NCI-H2107 treated with DMSO at 0.1 percent for 48 hours (cell line): ENCODE measurements at regions not wholly inside any gene's neighbourhood (a gene's known extent, or its start where the extent isn't known, plus 50 kb on each side); places are given as distances from the start of the nearest gene placed in this dataset.

Source experiments
- DNase-seq: peaks from one replicate; lab custom pipeline; 2025; ENCODE audit not compliant: unreplicated experiment; lab: John Stamatoyannopoulos, UW

DNA sequence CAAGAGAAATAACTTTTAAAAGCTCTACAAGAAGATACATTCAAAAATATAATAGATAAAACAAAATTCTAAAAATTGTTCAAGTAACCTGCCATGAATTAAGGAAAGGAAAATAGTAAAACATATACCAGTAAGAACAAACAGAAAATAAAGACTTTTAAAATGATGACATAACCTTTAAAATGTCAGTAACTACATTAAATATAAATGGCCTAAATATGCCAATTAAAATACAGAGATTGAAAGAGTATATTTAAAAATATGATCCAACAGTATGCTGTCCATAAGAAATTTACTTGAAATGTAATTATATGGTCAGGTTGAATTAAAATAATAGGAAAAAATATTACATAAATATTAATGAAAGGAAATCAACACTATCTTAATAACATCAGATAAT, 911.7 kb upstream of the POU3F3 start:
- no peak for DNase-seq

- no peak for DNase-seq
These were observed 908.8 kb upstream of the POU3F3 start for GRCh38 chr2:103945083-103945482.

DNA sequence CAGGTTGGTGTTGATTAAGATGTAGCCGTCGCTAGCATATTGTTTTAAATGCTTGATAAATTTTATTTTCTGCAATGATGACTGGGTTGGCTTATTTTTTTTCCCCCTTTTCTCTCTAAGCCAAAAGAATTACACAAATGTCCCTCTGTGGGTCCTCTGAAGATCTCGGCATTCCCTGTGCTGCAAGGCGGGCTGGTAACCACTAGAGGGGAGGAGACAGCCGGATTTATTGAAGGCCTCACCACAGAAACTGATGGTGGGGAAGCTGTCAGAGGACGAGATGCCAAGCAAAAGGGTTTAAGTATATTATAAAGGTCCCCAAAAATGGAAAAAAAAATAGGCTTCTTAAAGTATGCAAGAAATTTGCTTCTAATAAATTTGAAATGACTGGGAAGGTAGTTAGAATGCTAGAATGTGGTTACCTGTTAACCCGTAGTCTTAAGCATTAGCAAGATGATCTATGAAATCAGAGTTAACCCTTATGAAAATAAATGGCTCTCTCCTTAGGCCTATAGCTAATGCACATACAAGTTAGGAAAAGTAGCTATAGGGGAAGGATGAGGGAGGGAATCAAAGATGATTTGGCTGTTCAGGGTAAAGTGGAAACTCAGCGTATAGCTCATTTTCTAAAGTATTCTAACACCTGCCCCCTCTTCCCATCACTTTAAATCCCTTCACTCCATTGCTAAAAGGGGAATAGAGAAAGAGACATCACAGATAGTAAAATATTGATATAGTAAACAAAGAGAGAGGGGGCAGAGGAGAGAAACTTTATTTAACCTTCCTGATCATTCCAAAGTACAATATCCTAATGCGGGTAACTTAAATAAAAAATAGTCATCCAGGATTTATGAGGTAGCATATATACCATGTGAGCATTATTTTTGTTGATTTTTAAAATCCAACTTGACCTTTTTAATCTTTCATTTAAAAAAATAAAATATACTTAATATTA, 894.5 kb upstream of the POU3F3 start:
- peak; percentile 4 for DNase-seq

DNA sequence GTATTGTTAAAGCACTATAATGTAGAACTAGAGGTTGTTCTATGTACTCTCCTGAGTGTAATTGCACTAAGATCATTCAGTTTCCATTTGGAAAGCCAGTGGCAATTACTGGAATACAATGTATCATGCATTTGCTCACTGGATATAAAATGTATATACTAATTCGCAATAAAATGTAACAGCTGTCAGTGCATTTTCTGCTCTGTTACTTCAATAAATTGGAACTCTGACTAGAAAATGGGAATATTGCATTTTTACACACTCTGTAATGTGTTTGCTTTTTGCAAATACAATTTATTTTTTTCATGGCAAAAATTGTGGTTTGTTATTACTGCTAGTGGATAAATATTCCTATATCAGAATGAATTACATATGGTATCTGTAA, 893.8 kb upstream of the POU3F3 start:
- no peak for DNase-seq

- no peak for DNase-seq
These were observed 893.0 kb upstream of the POU3F3 start for GRCh38 chr2:103960951-103961350.

DNA sequence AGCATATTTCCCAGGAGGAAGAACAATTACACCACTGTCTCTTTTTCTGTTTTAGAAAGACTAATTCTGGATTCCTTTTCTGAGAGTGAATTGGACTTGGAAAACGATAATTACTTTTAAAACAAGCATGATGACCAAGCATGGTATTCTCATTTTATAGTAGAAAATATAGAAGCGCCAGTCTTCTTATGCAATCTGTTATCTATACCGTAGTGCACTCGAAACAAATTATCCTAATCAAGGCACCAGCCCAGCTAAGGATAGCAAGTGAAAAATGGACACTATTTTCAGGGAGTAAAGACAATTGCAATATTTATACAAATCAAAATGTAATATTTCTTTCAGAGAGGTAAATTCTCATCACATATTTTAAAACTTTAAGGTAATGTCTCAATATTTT, 892.1 kb upstream of the POU3F3 start:
- DNase-seq: no peak

- DNase-seq: no peak
These were observed 891.2 kb upstream of the POU3F3 start for GRCh38 chr2:103962670-103963069.

DNA sequence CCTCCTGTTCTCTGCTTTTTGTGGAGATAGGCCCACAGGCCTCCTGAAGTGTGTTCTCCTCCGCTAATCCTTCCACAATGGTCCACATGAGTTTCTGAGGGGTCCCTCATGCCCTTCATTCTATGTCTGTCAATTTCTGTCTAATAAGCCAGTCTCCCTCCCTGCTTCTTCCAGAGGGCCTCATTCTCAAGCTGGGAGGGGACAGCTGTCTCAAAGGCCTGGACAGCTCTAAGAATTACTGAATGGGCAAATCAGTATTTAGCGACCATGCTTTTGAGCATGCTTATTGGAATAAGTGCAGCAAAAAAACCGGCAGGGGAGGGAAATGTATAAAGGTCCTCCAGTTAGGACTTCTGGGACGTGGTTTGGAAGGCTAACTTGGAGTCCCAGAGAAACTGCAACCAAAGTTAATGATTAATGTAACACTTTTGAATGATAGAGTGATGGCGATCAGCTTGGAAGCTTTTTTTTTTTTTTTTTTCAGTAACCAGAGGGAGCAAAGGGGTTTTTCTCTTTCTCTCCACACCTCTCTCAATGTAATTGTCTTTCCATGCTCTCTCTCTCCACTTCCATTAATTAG, 890.7 kb upstream of the POU3F3 start:
- no peak for DNase-seq

DNA sequence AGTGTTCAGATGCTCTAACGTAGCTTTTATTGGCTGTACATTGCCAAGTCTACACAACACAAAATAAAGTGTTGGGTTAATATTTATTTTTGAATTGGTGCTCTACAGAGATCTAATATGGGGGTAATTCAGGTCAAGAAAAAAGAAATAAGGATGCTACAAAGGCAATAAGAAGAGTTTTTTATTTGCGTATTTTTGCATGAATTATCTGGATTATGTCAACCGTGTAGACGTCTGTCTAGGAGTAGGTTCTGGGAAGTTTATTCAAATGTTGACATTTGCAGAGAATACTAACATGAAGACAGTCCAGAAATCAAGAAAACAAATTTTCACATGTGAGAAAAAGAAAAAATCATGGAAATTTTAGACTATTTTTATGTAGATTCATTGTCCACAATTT, 876.7 kb upstream of the POU3F3 start:
- DNase-seq: no peak

DNA sequence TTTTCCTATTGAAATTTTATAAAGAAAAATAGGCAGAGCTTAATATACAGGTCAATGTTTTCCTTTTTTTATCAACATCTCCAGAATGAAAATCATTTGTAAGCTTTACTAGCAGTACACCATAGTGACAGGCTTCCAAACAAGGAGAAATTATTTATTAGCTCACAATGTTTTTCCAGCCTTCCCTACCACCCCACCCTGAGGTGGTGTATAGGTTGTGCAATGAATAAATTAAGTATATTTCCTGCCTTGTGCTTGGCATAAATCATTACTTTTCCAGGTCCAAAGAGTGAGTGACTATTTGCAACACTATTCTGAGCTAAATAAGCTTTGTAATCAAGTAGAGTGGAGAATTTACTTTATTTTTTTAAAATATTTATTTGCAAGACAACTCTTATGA, 876.2 kb upstream of the POU3F3 start:
- no peak for DNase-seq

DNA sequence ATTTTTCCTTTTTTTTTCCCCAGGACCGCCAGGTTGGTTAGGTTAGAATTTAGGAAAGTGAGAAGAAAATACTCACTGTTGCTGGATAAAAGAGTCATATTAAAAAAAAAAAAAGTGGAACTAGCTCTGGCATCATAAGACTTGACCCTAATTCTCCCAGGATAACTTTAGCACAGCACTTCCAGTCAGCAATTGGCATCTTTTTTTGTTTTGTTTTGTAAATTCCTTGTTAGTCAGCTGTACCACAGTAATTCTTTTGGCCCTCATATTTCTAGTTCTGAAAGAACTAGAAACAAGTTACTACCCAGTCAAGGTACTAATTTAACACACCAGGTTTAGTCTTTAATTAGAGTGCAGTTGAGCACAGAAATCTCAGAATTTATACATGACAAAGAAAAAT, 873.5 kb upstream of the POU3F3 start:
- no peak for DNase-seq

DNA sequence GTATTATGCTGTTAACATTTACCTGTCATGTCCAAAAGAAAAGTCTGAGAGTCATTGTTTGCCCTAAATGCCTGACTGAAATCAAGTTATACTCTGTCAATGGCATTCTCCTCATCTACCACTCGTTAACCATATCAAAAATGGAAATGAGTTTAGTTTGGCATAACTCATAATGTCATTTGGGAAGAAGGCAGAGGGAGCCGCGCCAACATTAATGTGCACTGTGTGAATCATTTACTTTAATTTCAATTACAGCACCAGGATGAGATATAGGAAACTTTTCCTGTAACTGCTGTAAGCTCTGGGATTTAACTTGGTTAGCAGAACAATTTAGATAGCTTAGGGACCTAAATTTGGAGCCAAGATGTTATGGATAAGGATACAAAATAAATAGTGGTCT, 871.2 kb upstream of the POU3F3 start:
- DNase-seq: no peak

GRCh38 chr2:103986001-103986400, 867.9 kb upstream of the POU3F3 start:
- no peak for DNase-seq

DNA sequence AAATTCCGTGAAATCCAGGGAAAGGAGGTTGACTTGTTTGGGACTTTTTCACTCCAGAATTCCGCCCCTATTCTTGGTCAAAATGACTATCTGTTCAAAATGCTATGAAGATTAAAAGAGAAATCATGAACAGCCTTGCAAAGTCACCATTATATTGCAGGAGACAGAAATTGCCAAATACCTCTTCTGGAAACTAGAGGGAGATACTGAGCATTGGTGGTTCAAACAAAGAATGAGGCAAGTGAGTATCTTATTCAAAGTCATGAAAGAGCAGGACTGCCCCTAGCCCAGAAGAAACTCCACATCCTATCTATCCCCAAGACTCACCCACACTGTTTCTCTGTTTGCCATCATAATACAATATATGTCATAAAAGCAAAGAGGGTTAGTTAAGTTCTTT, 862.3 kb upstream of the POU3F3 start:
- DNase-seq: no peak

DNA sequence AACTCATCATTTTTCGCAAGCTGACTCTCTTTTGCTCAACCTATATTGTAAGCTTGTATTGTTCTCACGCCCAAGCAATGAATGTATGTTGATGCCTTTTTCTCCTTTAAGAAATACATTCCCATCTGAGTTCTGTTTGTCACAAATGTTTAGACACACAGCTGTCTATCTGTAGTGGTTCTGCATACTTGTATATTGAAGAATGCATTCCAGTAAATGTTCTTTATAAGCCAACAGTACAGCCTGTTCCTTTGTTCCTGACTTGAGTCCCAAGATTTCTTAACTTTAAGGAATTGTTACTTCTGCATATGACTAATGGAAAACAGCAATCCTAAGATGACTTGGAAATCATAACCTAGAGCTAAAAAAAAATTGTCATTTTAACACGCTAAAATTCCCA, 849.1 kb upstream of the POU3F3 start:
- no peak for DNase-seq

DNA sequence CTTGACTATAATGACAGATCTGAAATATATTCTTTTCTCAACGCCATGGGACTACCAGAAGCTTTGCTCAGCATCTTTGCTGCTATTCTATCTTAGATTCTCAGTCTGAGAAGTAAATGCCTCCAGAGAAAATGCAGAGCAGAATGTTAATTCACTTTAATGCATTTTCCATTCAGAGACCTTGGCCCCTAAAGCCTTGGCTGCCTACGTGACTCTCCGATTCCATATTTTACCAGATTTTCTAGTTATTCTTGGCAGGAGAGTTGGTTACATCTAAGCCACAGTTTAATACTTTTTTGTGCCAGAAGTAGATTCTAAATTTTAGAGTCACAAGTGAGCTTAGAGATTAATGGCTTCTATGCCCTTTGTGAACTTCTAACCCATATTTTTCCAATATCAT, 837.1 kb upstream of the POU3F3 start:
- no peak for DNase-seq

- no peak for DNase-seq
These were observed 830.6 kb upstream of the POU3F3 start for GRCh38 chr2:104023306-104023705.

GRCh38 chr2:104023765-104024164, 830.1 kb upstream of the POU3F3 start:
- DNase-seq: no peak

- no peak for DNase-seq
These were observed 828.6 kb upstream of the POU3F3 start for GRCh38 chr2:104025295-104025694.

GRCh38 chr2:104026725-104027124, 827.2 kb upstream of the POU3F3 start:
- DNase-seq: no peak

DNA sequence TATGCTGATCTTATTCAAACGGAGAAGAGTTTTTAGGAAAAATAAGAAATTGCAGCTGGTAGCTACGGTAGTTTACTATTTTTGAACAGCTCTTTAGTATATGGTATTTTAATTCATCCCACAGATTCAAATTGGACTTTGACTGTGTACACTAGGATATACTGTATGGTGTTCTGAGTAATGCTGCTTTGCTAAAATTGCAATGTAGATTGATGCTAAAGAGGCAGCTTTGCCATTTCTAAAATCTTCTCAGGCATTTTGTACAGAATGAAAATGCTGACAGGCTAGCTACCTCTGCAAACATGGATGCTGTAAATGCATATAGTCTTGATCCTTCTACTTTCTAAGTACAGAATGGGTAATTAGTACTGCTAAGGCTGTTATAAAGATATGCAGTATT, 826.6 kb upstream of the POU3F3 start:
- no peak for DNase-seq

- no peak for DNase-seq
These were observed 825.9 kb upstream of the POU3F3 start for GRCh38 chr2:104028061-104028460.

DNA sequence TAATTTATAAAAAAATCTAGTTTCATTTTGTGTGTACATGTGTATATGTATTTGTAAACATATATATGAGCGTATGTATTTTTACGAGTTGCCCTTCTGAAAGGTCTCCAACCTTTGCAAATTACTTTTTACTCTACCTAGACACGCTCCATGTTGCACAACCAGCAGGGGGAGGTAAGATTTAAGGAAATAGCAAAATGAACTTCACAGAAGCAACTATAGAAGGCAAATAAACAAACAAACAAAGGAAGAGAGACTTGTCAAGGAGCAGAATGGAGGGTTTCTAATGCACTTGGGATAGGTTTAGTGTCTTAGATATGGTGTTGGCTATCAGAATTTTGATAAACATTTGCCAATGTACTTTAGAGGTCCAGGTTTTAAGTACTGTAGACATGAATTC, 820.5 kb upstream of the POU3F3 start:
- peak; percentile 32 for DNase-seq
